Brain microvascular endothelial cell (primary cell): ENCODE measurements at regions not wholly inside any gene's neighbourhood (a gene's known extent, or its start where the extent isn't known, plus 50 kb on each side); places are given as distances from the start of the nearest gene placed in this dataset.

Source experiments
- DNase-seq: peaks from one replicate; pipeline ENCODE4 v3.0.0-alpha.2; 2020
- H3K27ac ChIP-seq: fragments of 250-450 bp; sonication (Bioruptor Pico); 2 replicates; pipeline ENCODE4 v1.5.1; 2020; ENCODE audit warnings: mild to moderate bottlenecking, moderate library complexity
- H3K27me3 ChIP-seq: fragments of 250-450 bp; sonication (Bioruptor Pico); replicated peaks from 2 replicates; pipeline ENCODE4 v1.5.1; 2020; ENCODE audit warnings: mild to moderate bottlenecking
- H3K36me3 ChIP-seq: fragments of 250-450 bp; sonication (Bioruptor Pico); replicated peaks from 2 replicates; pipeline ENCODE4 v1.5.1; 2020; ENCODE audit warnings: mild to moderate bottlenecking
- H3K4me3 ChIP-seq: 2 replicates; pipeline ENCODE4 v1.5.1; 2011; ENCODE audit warnings: low read depth, mild to moderate bottlenecking, control low read depth, low read length, moderate library complexity
- CTCF ChIP-seq: IDR thresholded peaks from 2 replicates; pipeline ENCODE4 v1.5.1; 2011; ENCODE audit warnings: low read depth, mild to moderate bottlenecking, moderate library complexity, low read length, control low read depth, inconsistent platforms; ENCODE audit errors: missing control alignments
- in situ Hi-C: cut with HindIII; loops from 2 replicates; pipeline ENCODE4 v1.10.0; 2017; ENCODE audit warnings: low sequenced_read_pairs, low pct_ligation_motif_present

- Histone ChIP-seq H3K27ac (no peak overlapping the region), H3K4me3 (no peak overlapping the region), H3K27me3 (no peaks in the 10 kb centered on the region), H3K36me3 (no peaks in the 10 kb centered on the region)
- no peak for DNase-seq
- TF ChIP-seq CTCF = no peak
- in situ Hi-C loops = no loop called here
Measured at GRCh38 chr4:19314116-19314515, 937.6 kb upstream of the SLIT2 start.

GRCh38 chr4:19309378-19309777, 942.3 kb upstream of the SLIT2 start:
- DNase-seq = peak; percentile 49
- H3K36me3 ChIP-seq = no peaks in the 10 kb centered on the region

GRCh38 chr4:19304028-19304427, 947.7 kb upstream of the SLIT2 start:
- in situ Hi-C loops = no loop called here
- no peak for TF ChIP-seq CTCF
- no peaks in the 10 kb centered on the region for H3K27me3 ChIP-seq
- H3K4me3 ChIP-seq = no peak overlapping the region
- no peak overlapping the region for H3K27ac ChIP-seq
- H3K36me3 ChIP-seq = no peaks in the 10 kb centered on the region
- no peak for DNase-seq

More at GRCh38 chr4:19309378-19309777, 942.3 kb upstream of the SLIT2 start:
- H3K27me3 ChIP-seq = no peaks in the 10 kb centered on the region
- in situ Hi-C loops = no loop called here
- no peak overlapping the region for H3K27ac ChIP-seq
- no peak overlapping the region for H3K4me3 ChIP-seq
- peak; percentile 41 for TF ChIP-seq CTCF

- Histone ChIP-seq H3K4me3 (no peak overlapping the region), H3K27ac (no peak overlapping the region), H3K36me3 (no peaks in the 10 kb centered on the region), H3K27me3 (no peaks in the 10 kb centered on the region)
- no peak for TF ChIP-seq CTCF
- DNase-seq = peak; percentile 18
- in situ Hi-C loops = no loop called here
Measured at GRCh38 chr4:19301527-19301926, 950.2 kb upstream of the SLIT2 start.

GRCh38 chr4:19300213-19300612, 951.5 kb upstream of the SLIT2 start:
- H3K27ac ChIP-seq = no peak overlapping the region
- H3K36me3 ChIP-seq = no peaks in the 10 kb centered on the region
- no peaks in the 10 kb centered on the region for H3K27me3 ChIP-seq
- TF ChIP-seq CTCF = no peak
- DNase-seq = no peak
- H3K4me3 ChIP-seq = no peak overlapping the region
- in situ Hi-C loops = no loop called here

GRCh38 chr4:19298998-19299397, 952.7 kb upstream of the SLIT2 start:
- H3K27me3 ChIP-seq = no peaks in the 10 kb centered on the region
- H3K36me3 ChIP-seq = no peaks in the 10 kb centered on the region
- in situ Hi-C loops = no loop called here
- H3K4me3 ChIP-seq = no peak overlapping the region
- H3K27ac ChIP-seq = no peak overlapping the region
- no peak for TF ChIP-seq CTCF
- DNase-seq = no peak
